H9 (cell line): ENCODE measurements at regions not wholly inside any gene's neighbourhood (a gene's known extent, or its start where the extent isn't known, plus 50 kb on each side); places are given as distances from the start of the nearest gene placed in this dataset.

Experiments
- DNase-seq: peaks from one replicate; pipeline ENCODE4 v3.0.0-alpha.2; 2017
- H2AFZ ChIP-seq: one replicate; pipeline ENCODE4 v1.6.1; 2013; ENCODE audit warnings: mild to moderate bottlenecking, low read length, control low read depth, moderate library complexity
- H2AK5ac ChIP-seq: 2 replicates; pipeline ENCODE4 v1.6.1; 2013; ENCODE audit warnings: low read length, control low read depth, mixed read lengths; ENCODE audit not compliant: insufficient read length
- H2BK120ac ChIP-seq: one replicate; pipeline ENCODE4 v1.6.1; 2013; ENCODE audit warnings: low read depth, mild to moderate bottlenecking, low read length, control low read depth, inconsistent platforms; ENCODE audit not compliant: poor library complexity, severe bottlenecking
- H2BK12ac ChIP-seq: 2 replicates; pipeline ENCODE4 v1.6.1; 2013; ENCODE audit warnings: low read length, control low read depth, mixed read lengths, low read depth; ENCODE audit not compliant: insufficient read length
- H2BK15ac ChIP-seq: 2 replicates; pipeline ENCODE4 v1.6.1; 2013; ENCODE audit warnings: low read depth, low read length, control low read depth
- H2BK20ac ChIP-seq: one replicate; pipeline ENCODE4 v1.6.1; 2013; ENCODE audit warnings: low read depth, mild to moderate bottlenecking, low read length, control low read depth, inconsistent platforms; ENCODE audit not compliant: poor library complexity, severe bottlenecking
- H2BK5ac ChIP-seq: 2 replicates; pipeline ENCODE4 v1.6.1; 2013; ENCODE audit warnings: low read length, control low read depth, mixed read lengths; ENCODE audit not compliant: insufficient read length
- H3K14ac ChIP-seq: 2 replicates; pipeline ENCODE4 v1.6.1; 2013; ENCODE audit warnings: low read length, control low read depth; ENCODE audit not compliant: insufficient read depth
- H3K18ac ChIP-seq: 2 replicates; pipeline ENCODE4 v1.6.1; 2013; ENCODE audit warnings: low read depth, mild to moderate bottlenecking, mixed read lengths, low read length, control low read depth; ENCODE audit not compliant: insufficient read length
- H3K23ac ChIP-seq: 2 replicates; pipeline ENCODE4 v1.6.1; 2013; ENCODE audit warnings: low read length, control low read depth, mixed read lengths, low read depth; ENCODE audit not compliant: insufficient read length
- H3K23me2 ChIP-seq: 2 replicates; pipeline ENCODE4 v1.6.1; 2013; ENCODE audit warnings: low read depth, mild to moderate bottlenecking, mixed read lengths, low read length, control low read depth; ENCODE audit not compliant: insufficient read length, poor library complexity, severe bottlenecking
- H3K27ac ChIP-seq: 2 replicates; pipeline ENCODE4 v1.5.1; 2013; ENCODE audit warnings: low read length, control low read depth, mixed read lengths, low read depth; ENCODE audit not compliant: insufficient read length
- H3K27me3 ChIP-seq: 2 replicates; pipeline ENCODE4 v1.6.1; 2013; ENCODE audit warnings: low read length, control low read depth, inconsistent platforms; ENCODE audit not compliant: insufficient read depth
- H3K4ac ChIP-seq: 2 replicates; pipeline ENCODE4 v1.6.1; 2013; ENCODE audit warnings: low read depth, mild to moderate bottlenecking, control low read depth, inconsistent platforms, low read length, moderate library complexity
- H3K4me1 ChIP-seq: 2 replicates; pipeline ENCODE4 v1.6.1; 2013; ENCODE audit warnings: low read length, control low read depth, inconsistent platforms; ENCODE audit not compliant: insufficient read depth
- H3K4me2 ChIP-seq: 2 replicates; pipeline ENCODE4 v1.6.1; 2013; ENCODE audit warnings: low read length, control low read depth, mixed read lengths; ENCODE audit not compliant: insufficient read length, insufficient read depth
- H3K56ac ChIP-seq: 2 replicates; pipeline ENCODE4 v1.6.1; 2013; ENCODE audit warnings: low read depth, mild to moderate bottlenecking, mixed read lengths, low read length, control low read depth; ENCODE audit not compliant: insufficient read length
- H3K79me1 ChIP-seq: 2 replicates; pipeline ENCODE4 v1.6.1; 2013; ENCODE audit warnings: low read depth, mild to moderate bottlenecking, moderate library complexity, low read length, control low read depth, inconsistent platforms; ENCODE audit not compliant: insufficient read depth, poor library complexity, severe bottlenecking
- H3K79me2 ChIP-seq: 2 replicates; pipeline ENCODE4 v1.6.1; 2013; ENCODE audit warnings: low read length, control low read depth, inconsistent platforms; ENCODE audit not compliant: insufficient read depth
- H3K9ac ChIP-seq: 2 replicates; pipeline ENCODE4 v1.6.1; 2013; ENCODE audit warnings: low read length, control low read depth, mixed read lengths; ENCODE audit not compliant: insufficient read length; ENCODE audit errors: extremely low read depth
- H3K9me3 ChIP-seq: one replicate; pipeline ENCODE4 v1.6.1; 2013; ENCODE audit warnings: low read depth, low read length, inconsistent platforms; ENCODE audit not compliant: control insufficient read depth
- H3T11ph ChIP-seq: one replicate; pipeline ENCODE4 v1.6.1; 2013; ENCODE audit warnings: mild to moderate bottlenecking, low read length, control low read depth, inconsistent platforms
- H4K20me1 ChIP-seq: one replicate; pipeline ENCODE4 v1.6.1; 2013; ENCODE audit not compliant: control insufficient read depth, insufficient read length, insufficient read depth
- H4K5ac ChIP-seq: 2 replicates; pipeline ENCODE4 v1.6.1; 2013; ENCODE audit warnings: low read depth, mild to moderate bottlenecking, mixed read lengths, low read length, control low read depth; ENCODE audit not compliant: insufficient read length
- H4K8ac ChIP-seq: replicated peaks from 2 replicates; pipeline ENCODE4 v1.6.1; 2013; ENCODE audit warnings: low read length, control low read depth, mixed read lengths, low read depth; ENCODE audit not compliant: insufficient read length
- H4K91ac ChIP-seq: 2 replicates; pipeline ENCODE4 v1.6.1; 2013; ENCODE audit warnings: low read depth, mild to moderate bottlenecking, moderate library complexity, mixed read lengths, low read length, control low read depth; ENCODE audit not compliant: insufficient read length
- H3K27ac Mint-ChIP-seq, 3 experiments: 2 replicates in 2 of 3; 3 replicates in 1 of 3; pipeline ENCODE4 v1.8.0; 2020 to 2021; ENCODE audit warnings: mixed read lengths in 3 of 3, mild to moderate bottlenecking in 1 of 3, moderate library complexity in 1 of 3
- H3K27me3 Mint-ChIP-seq: 2 replicates; pipeline ENCODE4 v1.8.0; 2021; ENCODE audit warnings: low read depth, mild to moderate bottlenecking, moderate library complexity, mixed read lengths
- H3K36me3 Mint-ChIP-seq, 3 experiments: 2 replicates in 2 of 3; 3 replicates in 1 of 3; pipeline ENCODE4 v1.8.0; 2020 to 2021; ENCODE audit warnings: low read depth in 3 of 3, mixed read lengths in 3 of 3; ENCODE audit not compliant: insufficient read depth in 1 of 3
- H3K4me1 Mint-ChIP-seq, 2 experiments: 2 replicates each; pipeline ENCODE4 v1.8.0; 2020; ENCODE audit warnings: mixed read lengths in 2 of 2
- H3K4me3 Mint-ChIP-seq, 2 experiments: 2 replicates in 1 of 2; 3 replicates in 1 of 2; pipeline ENCODE4 v1.8.0; 2020 to 2021; ENCODE audit warnings: mild to moderate bottlenecking in 2 of 2, mixed read lengths in 2 of 2, moderate library complexity in 1 of 2
- H3K9me3 Mint-ChIP-seq, 2 experiments: 2 replicates in 1 of 2; 3 replicates in 1 of 2; pipeline ENCODE4 v1.8.0; 2020; ENCODE audit warnings: mild to moderate bottlenecking in 2 of 2, mixed read lengths in 2 of 2, moderate library complexity in 1 of 2
- CTCF ChIP-seq: fragments of 200-600 bp; sonication (generic); conservative IDR thresholded peaks from 3 replicates; pipeline ENCODE4 v1.8.0; 2021; ENCODE audit warnings: antibody characterized with exemption, mild to moderate bottlenecking
- WGBS: extraction: QIAGEN DNeasy Blood & Tissue Kit; methylation state at CpG from one replicate; pipeline ENCODE4 v1.1.7; 2013; ENCODE audit warnings: missing lambda C conversion rate, low lambda C conversion rate, mixed read lengths; ENCODE audit not compliant: insufficient read length; ENCODE audit errors: extremely low coverage; 5-methylcytosine and 5-hydroxymethylcytosine counted together

GRCh38 chr13:60981407-60981806 is 434.2 kb downstream of the PCDH20 start:
- Histone ChIP-seq H3K14ac (no peak overlapping the region; the same call in 1 of the 2 replicates), H4K20me1 (no peaks in the 10 kb centered on the region), H2BK15ac (no peak overlapping the region), H2BK5ac (no peak overlapping the region), H3K18ac (no peak overlapping the region), H4K91ac (no peak overlapping the region), H3T11ph (no peak overlapping the region), H3K4me2 (no peak overlapping the region), H2AFZ (no peak overlapping the region), H3K27ac (no peak overlapping the region), H3K9ac (no peak overlapping the region), H3K56ac (no peak overlapping the region), H3K9me3 (no peaks in the 10 kb centered on the region), H4K5ac (no peak overlapping the region), H2BK120ac (no peak overlapping the region), H3K27me3 (no peaks in the 10 kb centered on the region), H2BK12ac (no peak overlapping the region), H3K23me2 (no peaks in the 10 kb centered on the region), H2AK5ac (no peak overlapping the region), H2BK20ac (no peak overlapping the region), H3K79me1 (no peaks in the 10 kb centered on the region), H3K4ac (no peak overlapping the region), H3K79me2 (no peaks in the 10 kb centered on the region), H3K23ac (no peak overlapping the region), H3K4me1 (no peaks in the 10 kb centered on the region), H4K8ac (no peak overlapping the region)
- H3K4me1 Mint-ChIP-seq: no peaks in the 10 kb centered on the region
- no peaks in the 10 kb centered on the region for H3K27me3 Mint-ChIP-seq
- DNase-seq: no peak
- WGBS: no CpG with 5 or more reads among the region's 3 CpGs
- no peak overlapping the region for H3K4me3 Mint-ChIP-seq
- peaks cover 5 to 8% of the 10 kb centered on the region in 2 experiments for H3K9me3 Mint-ChIP-seq
- no peak overlapping the region for H3K27ac Mint-ChIP-seq
- no peak for TF ChIP-seq CTCF
- peaks cover 0 to 4% (median 3%) of the 10 kb centered on the region in 3 experiments; a peak in 3 of 7 replicates for H3K36me3 Mint-ChIP-seq
